ENCODE measurements at regions not wholly inside any gene's neighbourhood (a gene's known extent, or its start where the extent isn't known, plus 50 kb on each side); places are given as distances from the start of the nearest gene placed in this dataset.

- Histone ChIP-seq H3K4me1 (ENCODE audit: control insufficient read depth, insufficient read depth, low read length) (no peaks in the 10 kb centered on the region), H3K36me3 (ENCODE audit: control insufficient read depth in 2 of 2, insufficient read depth in 1 of 2, low read length in 2 of 2) (no peaks in the 10 kb centered on the region), H3K9me3 (ENCODE audit: control insufficient read depth, insufficient read depth, low read depth, low read length) (no peaks in the 10 kb centered on the region), H3K4me3 (ENCODE audit: low read depth, low read length) (no peak overlapping the region), H3K27ac (ENCODE audit: extremely low read depth, low read depth, low read length) (no peak overlapping the region)
- ChIA-PET CTCF (no interaction called here), POLR2A (no interaction called here)
- TF ChIP-seq YY2 (tag by site-specific recombination; IDR thresholded peaks at IDR 0.05) (no peak), ZNF391 (tag by site-specific recombination; IDR thresholded peaks at IDR 0.05; ENCODE audit: borderline replicate concordance, low read depth) (no peak), BCL6B (tag by site-specific recombination; IDR thresholded peaks at IDR 0.05) (no peak), ZNF248 (tag by site-specific recombination; IDR thresholded peaks at IDR 0.05) (no peak)
Observed at GRCh38 chr16:35131429-35131828, 1672.0 kb downstream of the TP53TG3F start.

- CTCF ChIA-PET, result interaction anchor here (0.7 kb wide), 1 partner anchor 26 kb away, joined by 3 read pairs; no protein-coding TSS in a partner anchor
- H3K4me3 ChIP-seq (ENCODE audit: low read depth, low read length), result no peak overlapping the region
- H3K4me1 ChIP-seq (ENCODE audit: control insufficient read depth, insufficient read depth, low read length), result no peaks in the 10 kb centered on the region
- POLR2A ChIA-PET, result no interaction called here
- H3K36me3 ChIP-seq (ENCODE audit: control insufficient read depth in 2 of 2, insufficient read depth in 1 of 2, low read length in 2 of 2), result no peaks in the 10 kb centered on the region
- H3K9me3 ChIP-seq (ENCODE audit: control insufficient read depth, insufficient read depth, low read depth, low read length), result no peaks in the 10 kb centered on the region
- no peak overlapping the region for H3K27ac ChIP-seq (ENCODE audit: extremely low read depth, low read depth, low read length)
- TF ChIP-seq ZNF585B (tag by site-specific recombination; IDR thresholded peaks at IDR 0.05) (no peak), KLF9 (tag by site-specific recombination; IDR thresholded peaks at IDR 0.05; ENCODE audit: low read depth) (no peak), SALL2 (tag by site-specific recombination; IDR thresholded peaks at IDR 0.05; ENCODE audit: borderline replicate concordance) (no peak), AEBP2 (tag by site-specific recombination; IDR thresholded peaks at IDR 0.05; ENCODE audit: borderline replicate concordance) (no peak), ZBTB10 (tag by site-specific recombination; IDR thresholded peaks at IDR 0.05) (no peak), ZSCAN5A (tag by site-specific recombination; IDR thresholded peaks at IDR 0.05) (no peak), GFI1B (tag by site-specific recombination; IDR thresholded peaks at IDR 0.05) (no peak), ZNF558 (tag by site-specific recombination; IDR thresholded peaks at IDR 0.05) (no peak), ZNF19 (tag by site-specific recombination; IDR thresholded peaks at IDR 0.05; ENCODE audit: low read depth) (no peak), TCF7L2 (IDR thresholded peaks at IDR 0.05; ENCODE audit: borderline replicate concordance, low read depth, low read length) (no peak), ZNF76 (tag by site-specific recombination; IDR thresholded peaks at IDR 0.05; ENCODE audit: borderline replicate concordance, low read depth) (no peak), ZNF26 (tag by site-specific recombination; IDR thresholded peaks at IDR 0.05) (no peak), ZNF658 (tag by site-specific recombination; IDR thresholded peaks at IDR 0.05) (no peak)
Observed at GRCh38 chr16:35134471-35134870, 1675.1 kb downstream of the TP53TG3F start.
